ENCODE measurements at regions not wholly inside any gene's neighbourhood (a gene's known extent, or its start where the extent isn't known, plus 50 kb on each side); places are given as distances from the start of the nearest gene placed in this dataset.

DNA sequence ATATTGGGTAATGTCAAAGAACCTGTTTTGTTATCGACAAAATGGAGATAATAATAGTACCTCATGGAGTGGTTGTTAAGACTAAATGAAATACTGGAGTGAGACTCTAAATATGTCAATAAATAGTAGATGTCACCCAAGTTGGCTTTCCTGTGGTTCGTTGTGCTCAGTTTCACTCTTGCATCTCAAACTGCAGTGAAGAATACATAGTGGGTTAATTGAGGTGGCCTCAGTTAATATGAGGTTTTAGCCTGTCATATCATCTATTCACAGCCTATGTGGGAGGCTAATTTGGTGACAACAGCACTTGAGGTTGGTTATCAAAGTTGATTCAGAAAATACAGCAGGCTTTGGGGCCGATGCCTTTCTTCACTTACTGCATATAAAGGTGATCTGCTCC lies 485.5 kb upstream of the SUCLG2 start:
- H3K27ac ChIP-seq, result no peak overlapping the region
- H3K27me3 ChIP-seq (replicated peaks), result no peaks in the 10 kb centered on the region
- no peak overlapping the region for H3K4me3 ChIP-seq
- no peaks in the 10 kb centered on the region for H3K36me3 ChIP-seq
- no peaks in the 10 kb centered on the region for H3K4me1 ChIP-seq (replicated peaks)
- DNase-seq (ENCODE audit: low read depth in 1 of 2, low spot score in 2 of 2), result no peak
- H3K9me3 ChIP-seq (replicated peaks), result no peaks in the 10 kb centered on the region

DNA sequence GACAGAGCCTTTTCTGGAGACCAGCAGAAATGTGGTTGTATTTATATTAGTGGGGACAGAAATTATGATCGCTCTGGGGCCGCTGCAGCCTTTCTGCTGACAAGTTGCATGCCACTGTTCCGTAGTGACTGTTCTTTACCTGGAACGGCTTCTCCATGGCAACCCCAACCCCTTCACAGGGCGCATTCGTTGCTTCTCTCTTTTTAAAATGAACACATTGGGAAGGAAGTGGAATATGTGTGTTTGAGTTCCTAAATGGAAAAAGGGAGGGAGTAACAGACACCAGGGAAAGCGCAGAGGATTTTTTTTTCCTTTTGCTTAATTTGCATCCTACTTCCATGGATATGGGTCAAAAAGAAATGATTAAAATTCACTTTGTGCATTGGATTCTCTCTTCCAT lies 482.0 kb upstream of the SUCLG2 start:
- DNase-seq (ENCODE audit: low read depth in 1 of 2, low spot score in 2 of 2), result no peak
- Histone ChIP-seq H3K9me3 (replicated peaks) (no peaks in the 10 kb centered on the region), H3K4me3 (no peak overlapping the region), H3K4me1 (replicated peaks) (no peaks in the 10 kb centered on the region), H3K27ac (no peak overlapping the region), H3K36me3 (no peaks in the 10 kb centered on the region), H3K27me3 (replicated peaks) (no peaks in the 10 kb centered on the region)

- H3K27me3 ChIP-seq (replicated peaks), result no peaks in the 10 kb centered on the region
- no peak for DNase-seq (ENCODE audit: low read depth in 1 of 2, low spot score in 2 of 2)
Observed at GRCh38 chr3:68135067-68135466, 480.7 kb upstream of the SUCLG2 start.

GRCh38 chr3:68129065-68129464 lies 474.7 kb upstream of the SUCLG2 start:
- no peaks in the 10 kb centered on the region for H3K4me1 ChIP-seq (replicated peaks)
- H3K27me3 ChIP-seq (replicated peaks), result no peaks in the 10 kb centered on the region
- H3K27ac ChIP-seq, result no peak overlapping the region
- no peaks in the 10 kb centered on the region for H3K36me3 ChIP-seq
- no peaks in the 10 kb centered on the region for H3K9me3 ChIP-seq (replicated peaks)
- H3K4me3 ChIP-seq, result no peak overlapping the region
- no peak for DNase-seq (ENCODE audit: low read depth in 1 of 2, low spot score in 2 of 2)

More at GRCh38 chr3:68135067-68135466, 480.7 kb upstream of the SUCLG2 start:
- Histone ChIP-seq H3K9me3 (replicated peaks) (no peaks in the 10 kb centered on the region), H3K4me3 (no peak overlapping the region), H3K4me1 (replicated peaks) (no peaks in the 10 kb centered on the region), H3K27ac (no peak overlapping the region), H3K36me3 (no peaks in the 10 kb centered on the region)

DNA sequence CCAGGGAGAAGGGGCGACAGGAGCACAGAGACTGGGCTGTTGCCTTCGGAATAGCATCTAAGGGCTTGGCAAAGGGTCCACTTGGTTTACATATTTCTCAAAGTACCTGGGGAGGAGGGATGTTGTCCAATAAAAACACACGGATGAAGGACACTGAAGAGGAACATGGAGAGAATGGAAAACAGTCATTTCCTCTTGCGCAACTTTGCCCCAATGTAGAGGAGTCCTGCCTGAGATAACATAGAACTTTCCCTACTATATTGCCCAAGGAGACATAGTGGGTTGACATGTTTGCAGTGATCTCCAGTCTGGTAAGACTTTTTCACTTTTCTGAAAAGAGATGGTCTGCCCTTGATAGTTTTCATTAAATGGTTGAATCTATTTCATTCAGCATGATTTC lies 468.8 kb upstream of the SUCLG2 start:
- Histone ChIP-seq H3K27me3 (replicated peaks) (no peaks in the 10 kb centered on the region), H3K4me1 (replicated peaks) (no peaks in the 10 kb centered on the region)

DNA sequence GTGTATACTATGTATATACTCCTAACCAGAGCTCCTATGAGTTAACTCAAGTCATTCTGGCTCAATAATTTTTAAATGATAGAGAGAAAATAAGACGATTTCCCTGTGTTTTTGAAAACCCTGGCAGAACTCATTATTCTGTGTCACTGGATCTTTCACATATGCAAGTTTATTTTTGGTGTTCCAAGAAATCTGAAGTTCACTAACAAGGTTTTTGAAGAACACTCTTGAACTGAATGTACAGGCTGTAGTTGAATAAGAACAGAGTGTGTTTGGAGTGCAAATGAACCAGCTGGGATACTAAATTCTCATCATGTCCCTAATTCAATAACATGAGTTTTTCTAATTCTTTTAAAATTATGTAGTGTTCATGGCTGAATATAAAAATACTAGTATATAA lies 466.9 kb upstream of the SUCLG2 start:
- H3K27me3 ChIP-seq (replicated peaks), result no peaks in the 10 kb centered on the region
- no peaks in the 10 kb centered on the region for H3K4me1 ChIP-seq (replicated peaks)
- no peaks in the 10 kb centered on the region for H3K9me3 ChIP-seq (replicated peaks)
- H3K27ac ChIP-seq, result no peak overlapping the region
- no peaks in the 10 kb centered on the region for H3K36me3 ChIP-seq
- no peak overlapping the region for H3K4me3 ChIP-seq
- no peak for DNase-seq (ENCODE audit: low read depth in 1 of 2, low spot score in 2 of 2)

More for the DNA sequence above, 468.8 kb upstream of the SUCLG2 start:
- no peaks in the 10 kb centered on the region for H3K36me3 ChIP-seq
- H3K4me3 ChIP-seq, result no peak overlapping the region
- H3K9me3 ChIP-seq (replicated peaks), result no peaks in the 10 kb centered on the region
- H3K27ac ChIP-seq, result no peak overlapping the region
- no peak for DNase-seq (ENCODE audit: low read depth in 1 of 2, low spot score in 2 of 2)

GRCh38 chr3:68116580-68116979 lies 462.2 kb upstream of the SUCLG2 start:
- no peaks in the 10 kb centered on the region for H3K36me3 ChIP-seq
- H3K4me3 ChIP-seq, result no peak overlapping the region
- no peaks in the 10 kb centered on the region for H3K4me1 ChIP-seq (replicated peaks)
- no peaks in the 10 kb centered on the region for H3K27me3 ChIP-seq (replicated peaks)
- H3K27ac ChIP-seq, result no peak overlapping the region
- no peak for DNase-seq (ENCODE audit: low read depth in 1 of 2, low spot score in 2 of 2)
- H3K9me3 ChIP-seq (replicated peaks), result no peaks in the 10 kb centered on the region

GRCh38 chr3:68103811-68104210 lies 449.4 kb upstream of the SUCLG2 start:
- H3K36me3 ChIP-seq, result no peaks in the 10 kb centered on the region
- no peak for DNase-seq (ENCODE audit: low read depth in 1 of 2, low spot score in 2 of 2)
- no peaks in the 10 kb centered on the region for H3K4me1 ChIP-seq (replicated peaks)
- H3K4me3 ChIP-seq, result no peak overlapping the region
- no peaks in the 10 kb centered on the region for H3K9me3 ChIP-seq (replicated peaks)
- no peaks in the 10 kb centered on the region for H3K27me3 ChIP-seq (replicated peaks)
- no peak overlapping the region for H3K27ac ChIP-seq

GRCh38 chr3:68090571-68090970 lies 436.2 kb upstream of the SUCLG2 start:
- Histone ChIP-seq H3K4me3 (no peak overlapping the region), H3K27me3 (replicated peaks) (no peaks in the 10 kb centered on the region), H3K9me3 (replicated peaks) (no peaks in the 10 kb centered on the region), H3K27ac (no peak overlapping the region), H3K36me3 (no peaks in the 10 kb centered on the region), H3K4me1 (replicated peaks) (no peaks in the 10 kb centered on the region)
- DNase-seq (ENCODE audit: low read depth in 1 of 2, low spot score in 2 of 2), result no peak

DNA sequence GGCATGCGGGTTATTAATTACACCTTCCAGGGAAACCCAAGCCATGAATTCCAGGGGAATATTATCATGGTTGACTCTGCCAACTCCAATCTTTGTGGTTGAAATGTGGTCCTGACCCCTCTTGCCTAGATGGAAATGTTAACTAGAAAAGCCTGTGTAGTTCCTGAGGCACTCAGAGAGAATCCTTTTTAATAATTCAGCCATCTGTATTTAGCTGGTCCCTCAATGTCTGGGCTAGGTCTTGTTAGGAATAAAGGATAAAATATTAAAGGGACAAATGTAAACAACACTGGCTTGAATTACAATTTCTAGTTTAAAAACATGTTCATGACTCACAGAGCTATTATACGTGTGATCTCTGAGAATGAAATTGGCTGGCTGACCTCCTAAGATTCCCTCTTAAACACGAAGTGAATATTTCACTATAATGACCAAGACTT lies 435.2 kb upstream of the SUCLG2 start:
- no peak overlapping the region for H3K4me3 ChIP-seq
- H3K27ac ChIP-seq, result no peak overlapping the region
- no peaks in the 10 kb centered on the region for H3K27me3 ChIP-seq (replicated peaks)
- DNase-seq (ENCODE audit: low read depth in 1 of 2, low spot score in 2 of 2), result no peak
- no peaks in the 10 kb centered on the region for H3K4me1 ChIP-seq (replicated peaks)
- no peaks in the 10 kb centered on the region for H3K9me3 ChIP-seq (replicated peaks)
- H3K36me3 ChIP-seq, result no peaks in the 10 kb centered on the region

- Histone ChIP-seq H3K4me3 (no peak overlapping the region), H3K9me3 (replicated peaks) (no peaks in the 10 kb centered on the region), H3K27ac (no peak overlapping the region), H3K27me3 (replicated peaks) (no peaks in the 10 kb centered on the region), H3K4me1 (replicated peaks) (no peaks in the 10 kb centered on the region), H3K36me3 (no peaks in the 10 kb centered on the region)
- no peak for DNase-seq (ENCODE audit: low read depth in 1 of 2, low spot score in 2 of 2)
Observed at GRCh38 chr3:68088636-68089035, 434.2 kb upstream of the SUCLG2 start.

DNA sequence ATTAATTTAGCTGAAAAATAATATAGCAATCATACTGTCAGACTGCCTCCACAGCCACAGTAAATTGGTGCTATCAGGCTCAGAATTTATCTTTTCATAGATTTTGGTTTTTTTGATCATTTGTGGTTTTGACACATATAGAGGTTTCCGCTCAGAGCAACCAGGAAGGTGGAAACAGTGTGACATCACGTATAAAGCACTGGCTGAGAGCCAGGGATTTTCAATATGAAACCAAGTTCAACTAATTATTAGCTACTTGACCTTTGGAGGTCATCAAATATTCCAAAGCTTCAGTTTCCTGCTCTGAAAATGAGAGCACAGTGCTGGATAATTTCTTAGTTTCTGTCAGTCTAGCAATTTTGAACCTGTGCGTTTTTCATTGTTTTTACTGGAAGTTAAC lies 433.8 kb upstream of the SUCLG2 start:
- H3K9me3 ChIP-seq (replicated peaks), result no peaks in the 10 kb centered on the region
- no peak overlapping the region for H3K27ac ChIP-seq
- no peak overlapping the region for H3K4me3 ChIP-seq
- no peaks in the 10 kb centered on the region for H3K27me3 ChIP-seq (replicated peaks)
- no peaks in the 10 kb centered on the region for H3K36me3 ChIP-seq
- no peaks in the 10 kb centered on the region for H3K4me1 ChIP-seq (replicated peaks)
- no peak for DNase-seq (ENCODE audit: low read depth in 1 of 2, low spot score in 2 of 2)

DNA sequence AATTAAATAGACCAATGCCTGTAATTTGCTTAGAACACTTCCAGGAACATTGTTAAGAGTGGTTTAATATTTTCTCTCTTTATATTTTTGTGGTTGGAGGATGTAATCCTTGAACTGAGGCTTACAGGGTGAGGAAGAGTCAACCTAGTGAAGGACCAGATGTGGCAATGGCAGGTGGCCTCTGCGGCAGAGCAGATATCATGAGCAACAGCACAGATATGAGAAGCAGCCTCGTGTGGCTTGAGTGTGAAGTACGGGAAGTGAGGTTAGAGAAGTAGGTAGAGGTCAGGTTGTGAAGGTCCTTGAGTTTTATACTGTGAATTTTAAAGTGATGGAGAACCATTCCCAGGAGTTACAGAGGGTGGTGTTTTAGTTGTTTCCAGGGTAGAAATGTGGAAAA lies 417.6 kb upstream of the SUCLG2 start:
- H3K4me1 ChIP-seq (replicated peaks), result no peaks in the 10 kb centered on the region
- no peaks in the 10 kb centered on the region for H3K27me3 ChIP-seq (replicated peaks)
- H3K4me3 ChIP-seq, result no peak overlapping the region
- H3K9me3 ChIP-seq (replicated peaks), result no peaks in the 10 kb centered on the region
- no peak overlapping the region for H3K27ac ChIP-seq
- no peaks in the 10 kb centered on the region for H3K36me3 ChIP-seq
- DNase-seq (ENCODE audit: low read depth in 1 of 2, low spot score in 2 of 2), result no peak

GRCh38 chr3:68070186-68070585 lies 415.8 kb upstream of the SUCLG2 start:
- DNase-seq (ENCODE audit: low read depth in 1 of 2, low spot score in 2 of 2), result no peak
- Histone ChIP-seq H3K9me3 (replicated peaks) (no peaks in the 10 kb centered on the region), H3K4me3 (no peak overlapping the region), H3K4me1 (replicated peaks) (no peaks in the 10 kb centered on the region), H3K27me3 (replicated peaks) (no peaks in the 10 kb centered on the region), H3K36me3 (no peaks in the 10 kb centered on the region), H3K27ac (no peak overlapping the region)

- Histone ChIP-seq H3K27me3 (replicated peaks) (no peaks in the 10 kb centered on the region), H3K4me1 (replicated peaks) (no peaks in the 10 kb centered on the region), H3K4me3 (no peak overlapping the region), H3K36me3 (no peaks in the 10 kb centered on the region), H3K9me3 (replicated peaks) (no peaks in the 10 kb centered on the region), H3K27ac (no peak overlapping the region)
- DNase-seq (ENCODE audit: low read depth in 1 of 2, low spot score in 2 of 2), result no peak
Observed at GRCh38 chr3:68067314-68067713, 412.9 kb upstream of the SUCLG2 start.

Measured in SJSA1 (cell line).